GM12872 (cell line): ENCODE measurements at regions not wholly inside any gene's neighbourhood (a gene's known extent, or its start where the extent isn't known, plus 50 kb on each side); places are given as distances from the start of the nearest gene placed in this dataset.

Experiments
- TF ChIP-seq, protein P1 (sequence below): IDR thresholded peaks from 3 replicates; pipeline ENCODE4 v1.5.1; 2011; ENCODE audit warnings: low read depth, mild to moderate bottlenecking, low read length, moderate library complexity; ENCODE audit not compliant: insufficient read depth

DNA sequence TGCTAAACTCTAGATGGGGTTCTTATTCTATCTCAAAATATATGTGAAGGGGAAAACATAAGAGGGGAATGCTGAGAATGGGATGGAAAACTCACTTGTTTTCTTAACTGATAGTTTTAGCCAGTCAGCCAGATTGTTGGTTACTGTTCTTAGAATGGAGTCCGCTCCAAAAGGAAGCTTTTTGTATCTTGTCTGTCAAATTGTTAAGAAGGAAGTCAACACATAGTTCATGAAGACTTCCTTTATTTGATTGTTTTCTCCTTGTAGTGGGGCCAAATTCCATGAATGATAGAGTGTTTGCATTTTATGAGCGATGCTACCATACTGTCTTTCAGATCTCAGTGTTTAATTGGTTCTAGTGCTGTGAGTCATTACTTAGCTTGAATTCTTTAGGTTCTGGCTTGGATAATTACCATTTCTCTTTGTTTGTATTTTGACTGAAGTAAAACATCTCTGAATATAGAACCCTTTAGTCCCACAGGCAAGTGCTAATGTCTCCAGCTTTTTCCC, 98.3 kb upstream of the GOT2 start:
- TF ChIP-seq, protein P1, sequence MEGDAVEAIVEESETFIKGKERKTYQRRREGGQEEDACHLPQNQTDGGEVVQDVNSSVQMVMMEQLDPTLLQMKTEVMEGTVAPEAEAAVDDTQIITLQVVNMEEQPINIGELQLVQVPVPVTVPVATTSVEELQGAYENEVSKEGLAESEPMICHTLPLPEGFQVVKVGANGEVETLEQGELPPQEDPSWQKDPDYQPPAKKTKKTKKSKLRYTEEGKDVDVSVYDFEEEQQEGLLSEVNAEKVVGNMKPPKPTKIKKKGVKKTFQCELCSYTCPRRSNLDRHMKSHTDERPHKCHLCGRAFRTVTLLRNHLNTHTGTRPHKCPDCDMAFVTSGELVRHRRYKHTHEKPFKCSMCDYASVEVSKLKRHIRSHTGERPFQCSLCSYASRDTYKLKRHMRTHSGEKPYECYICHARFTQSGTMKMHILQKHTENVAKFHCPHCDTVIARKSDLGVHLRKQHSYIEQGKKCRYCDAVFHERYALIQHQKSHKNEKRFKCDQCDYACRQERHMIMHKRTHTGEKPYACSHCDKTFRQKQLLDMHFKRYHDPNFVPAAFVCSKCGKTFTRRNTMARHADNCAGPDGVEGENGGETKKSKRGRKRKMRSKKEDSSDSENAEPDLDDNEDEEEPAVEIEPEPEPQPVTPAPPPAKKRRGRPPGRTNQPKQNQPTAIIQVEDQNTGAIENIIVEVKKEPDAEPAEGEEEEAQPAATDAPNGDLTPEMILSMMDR = no peak

- TF ChIP-seq, protein P1 = no peak
Observed at GRCh38 chr16:58831386-58831785, 97.3 kb upstream of the GOT2 start.

DNA sequence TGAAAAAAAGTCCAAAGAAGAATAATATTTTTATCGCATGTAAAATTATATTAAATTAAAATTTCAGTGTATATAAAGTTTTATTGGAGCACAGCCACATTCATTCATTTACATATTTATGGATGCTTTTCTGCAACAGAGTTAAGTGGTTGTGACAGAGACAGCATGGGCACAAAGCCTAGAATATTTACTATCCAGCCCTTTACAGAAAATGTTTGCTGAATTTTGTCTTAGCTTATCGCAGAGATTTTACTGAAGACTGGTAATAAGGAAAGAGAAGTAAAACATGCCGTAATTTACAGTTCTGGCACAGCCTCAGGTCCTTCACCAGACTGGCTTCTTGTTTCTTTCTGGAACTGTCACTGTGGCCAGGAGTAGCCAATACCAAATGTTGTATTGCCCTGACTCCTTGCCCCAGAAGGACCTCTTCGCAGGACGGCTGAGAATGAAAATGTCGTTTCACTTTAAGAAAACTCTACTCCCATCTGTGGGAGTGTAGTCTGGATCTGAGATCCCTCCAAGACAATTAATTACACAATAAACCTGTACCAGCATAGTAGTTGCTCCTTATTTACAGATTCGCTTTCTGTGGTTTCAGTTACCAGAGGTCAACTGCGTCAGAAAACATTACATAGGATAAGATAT, 94.9 kb upstream of the GOT2 start:
- TF ChIP-seq, protein P1 = no peak

DNA sequence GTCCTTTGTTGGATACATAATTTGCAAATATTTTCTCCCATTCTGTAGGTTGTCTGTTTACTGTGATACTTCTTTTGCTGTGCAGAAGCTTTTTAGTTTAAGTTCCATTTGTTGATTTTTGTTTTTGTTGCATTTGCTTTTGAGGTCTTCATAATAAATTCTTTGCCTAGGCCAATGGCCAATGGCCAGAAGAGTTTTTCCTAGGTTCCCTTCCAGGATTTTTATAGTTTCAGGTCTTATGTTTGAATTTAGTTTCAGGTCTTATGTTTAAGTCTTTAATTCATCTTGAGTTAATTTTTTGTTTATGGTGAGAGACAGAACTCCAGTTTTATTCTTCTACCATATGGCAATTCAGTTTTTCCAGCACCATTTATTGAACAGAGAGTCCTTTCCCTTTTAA, 90.1 kb upstream of the GOT2 start:
- TF ChIP-seq, protein P1 = no peak

DNA sequence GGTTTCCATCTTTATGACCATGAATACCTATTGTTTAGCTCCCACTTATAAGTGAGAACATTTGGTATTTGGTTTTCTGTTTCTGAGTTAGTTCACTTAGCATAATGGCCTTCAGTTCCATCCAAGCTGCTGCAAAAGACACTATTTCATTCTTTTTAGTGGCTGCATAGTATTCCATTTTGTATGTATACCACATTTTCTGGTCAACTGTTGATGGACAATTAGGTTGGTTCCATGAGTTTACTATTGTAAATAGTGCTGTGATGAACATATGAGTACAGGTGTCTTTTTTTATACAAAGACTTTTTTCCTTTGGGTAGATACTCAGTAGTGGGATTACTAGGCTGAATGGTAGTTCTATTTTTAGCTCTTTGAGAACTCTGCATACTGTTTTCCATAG, 87.8 kb upstream of the GOT2 start:
- TF ChIP-seq, protein P1 = no peak

GRCh38 chr16:58820411-58820810, 86.3 kb upstream of the GOT2 start:
- TF ChIP-seq, protein P1 = no peak

DNA sequence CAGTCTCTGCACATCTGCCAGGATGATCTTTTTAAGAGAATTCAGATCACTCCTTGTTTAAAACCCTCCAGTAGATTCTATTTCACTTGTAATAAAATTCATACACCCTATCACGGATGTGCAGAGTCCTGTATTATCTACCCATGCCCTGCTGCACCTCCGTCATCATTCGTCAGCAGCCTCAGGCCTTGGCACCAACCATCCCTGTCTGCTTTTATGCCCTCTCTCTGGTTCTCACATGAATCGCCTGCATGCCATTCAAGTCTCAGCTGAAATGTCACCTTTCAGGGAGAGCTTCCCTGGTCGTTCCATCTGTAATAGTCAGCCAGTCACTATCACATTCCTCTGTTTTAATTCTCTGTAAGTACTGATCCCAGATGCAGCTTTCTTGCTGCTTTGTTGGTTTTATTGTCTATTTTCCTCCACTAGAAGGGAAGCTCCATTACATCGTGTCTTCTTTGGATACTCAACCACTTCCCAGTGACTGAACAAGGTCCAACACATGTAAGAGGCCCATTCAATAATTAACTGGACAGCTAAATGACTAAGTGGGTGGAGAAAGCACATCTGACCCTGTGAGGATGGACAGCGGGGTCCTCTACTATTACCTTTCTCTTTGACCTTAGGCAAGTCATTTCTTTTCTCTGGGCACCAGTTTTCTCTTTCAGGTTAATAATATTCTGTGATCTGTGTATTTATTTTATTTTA, 81.2 kb upstream of the GOT2 start:
- TF ChIP-seq, protein P1 = no peak
